CD4-positive, alpha-beta memory T cell (primary cell): ENCODE measurements at regions not wholly inside any gene's neighbourhood (a gene's known extent, or its start where the extent isn't known, plus 50 kb on each side); places are given as distances from the start of the nearest gene placed in this dataset.

Experiments used
- CTCF ChIA-PET: fragments of 350-600 bp; sonication (Branson Sonifier 250); formaldehyde crosslinking; loops from one replicate; lab custom pipeline; 2021; ENCODE audit warnings: inconsistent platforms; ENCODE audit not compliant: partially characterized antibody; lab: Charles Lee
- POLR2A ChIA-PET: fragments of 350-600 bp; sonication (Branson Sonifier 250); formaldehyde crosslinking; loops from one replicate; lab custom pipeline; 2021; ENCODE audit not compliant: partially characterized antibody; lab: Charles Lee
- DNase-seq, 5 donors: peaks; one replicate each; pipeline versions ENCODE4 v3.0.0 to v3.0.0-alpha.2; 2020 to 2022; ENCODE audit warnings: mixed read lengths in 1 of 5
- H3K27ac ChIP-seq: one replicate; pipeline ENCODE4 v1.7.0; 2013; ENCODE audit warnings: low read depth, low read length
- H3K27me3 ChIP-seq: 2 replicates; pipeline ENCODE4 v1.7.0; 2013; ENCODE audit warnings: mild to moderate bottlenecking, low read length, moderate library complexity; ENCODE audit not compliant: insufficient read depth
- H3K36me3 ChIP-seq: 2 replicates; pipeline ENCODE4 v1.7.0; 2013; ENCODE audit warnings: mild to moderate bottlenecking, low read length, moderate library complexity; ENCODE audit not compliant: insufficient read depth
- H3K4me1 ChIP-seq: 2 replicates; pipeline ENCODE4 v1.7.0; 2013; ENCODE audit warnings: mild to moderate bottlenecking, low read length, moderate library complexity; ENCODE audit not compliant: insufficient read depth
- H3K4me3 ChIP-seq, 2 donors: one replicate each; pipeline ENCODE4 v1.7.0; 2013; ENCODE audit warnings: low read length in 2 of 2, mild to moderate bottlenecking in 1 of 2
- H3K9me3 ChIP-seq, 2 donors: one replicate each; pipeline ENCODE4 v1.7.0; 2013; ENCODE audit warnings: low read length in 2 of 2, control low read depth in 1 of 2; ENCODE audit not compliant: control insufficient read depth in 1 of 2
- H3K27ac Mint-ChIP-seq, 7 donors: one replicate each; pipeline ENCODE4 v1.8.0; 2020 to 2021; ENCODE audit warnings: mixed read lengths in 7 of 7, mild to moderate bottlenecking in 6 of 7, inconsistent platforms in 3 of 7, moderate library complexity in 3 of 7
- H3K27me3 Mint-ChIP-seq, 2 donors: one replicate each; pipeline ENCODE4 v1.8.0; 2020 to 2021; ENCODE audit warnings: mixed read lengths in 2 of 2
- H3K36me3 Mint-ChIP-seq, 2 donors: one replicate each; pipeline ENCODE4 v1.8.0; 2020 to 2021; ENCODE audit warnings: mixed read lengths in 2 of 2, inconsistent platforms in 1 of 2, mild to moderate bottlenecking in 1 of 2
- H3K4me1 Mint-ChIP-seq, 4 donors: one replicate each; pipeline ENCODE4 v1.8.0; 2020 to 2021; ENCODE audit warnings: mixed read lengths in 4 of 4, mild to moderate bottlenecking in 1 of 4
- H3K4me3 Mint-ChIP-seq, 8 donors: one replicate each; pipeline ENCODE4 v1.8.0; 2020 to 2021; ENCODE audit warnings: mixed read lengths in 8 of 8, mild to moderate bottlenecking in 7 of 8, moderate library complexity in 6 of 8, inconsistent platforms in 3 of 8
- H3K9me3 Mint-ChIP-seq, 8 donors: one replicate each; pipeline ENCODE4 v1.8.0; 2020 to 2021; ENCODE audit warnings: mixed read lengths in 8 of 8, mild to moderate bottlenecking in 5 of 8, inconsistent platforms in 3 of 8, moderate library complexity in 1 of 8
- intact Hi-C: fragments of 100-400 bp; cut with micrococcal nuclease; formaldehyde crosslinking; loops from one replicate; pipeline ENCODE4 v1.15.1; 2023

- Mint-ChIP-seq H3K27me3 (peaks cover 1 to 4% of the 10 kb centered on the region in 2 donors), H3K36me3 (no peaks in the 10 kb centered on the region), H3K27ac (no peak overlapping the region), H3K9me3 (peaks cover 0 to 3% (median 0%) of the 10 kb centered on the region in 8 donors), H3K4me1 (no peaks in the 10 kb centered on the region), H3K4me3 (no peak overlapping the region)
- no peaks in the 10 kb centered on the region for H3K36me3 ChIP-seq
- CTCF ChIA-PET, result interaction anchor here (1.2 kb wide), 1 partner anchor 9 kb away, joined by 7 read pairs; no protein-coding TSS in a partner anchor
- H3K4me1 ChIP-seq, result no peaks in the 10 kb centered on the region
- intact Hi-C loops, result no loop called here
- no peaks in the 10 kb centered on the region for H3K27me3 ChIP-seq
- H3K27ac ChIP-seq, result no peak overlapping the region
- H3K4me3 ChIP-seq, result no peak overlapping the region
- no peak for DNase-seq
- no peaks in the 10 kb centered on the region for H3K9me3 ChIP-seq
- POLR2A ChIA-PET, result no interaction called here
These were observed 393.1 kb upstream of the SLC14A2 start for GRCh38 chr18:45222180-45222579.

- Histone ChIP-seq H3K36me3 (no peaks in the 10 kb centered on the region), H3K9me3 (no peaks in the 10 kb centered on the region), H3K27ac (no peak overlapping the region), H3K27me3 (no peaks in the 10 kb centered on the region), H3K4me1 (no peaks in the 10 kb centered on the region), H3K4me3 (no peak overlapping the region)
- ChIA-PET POLR2A (no interaction called here), CTCF (no interaction called here)
- Mint-ChIP-seq H3K9me3 (peaks cover 0 to 4% (median 0%) of the 10 kb centered on the region in 8 donors), H3K4me3 (no peak overlapping the region), H3K27ac (no peak overlapping the region), H3K27me3 (peaks cover 0 to 1% of the 10 kb centered on the region in 2 donors), H3K36me3 (no peaks in the 10 kb centered on the region), H3K4me1 (no peaks in the 10 kb centered on the region)
- intact Hi-C loops, result no loop called here
- no peak for DNase-seq
These were observed 388.1 kb upstream of the SLC14A2 start for GRCh38 chr18:45227001-45227742.

GRCh38 chr18:45228796-45229388 is 386.4 kb upstream of the SLC14A2 start:
- no peak for DNase-seq
- peaks cover 0 to 4% (median 0%) of the 10 kb centered on the region in 8 donors for H3K9me3 Mint-ChIP-seq
- H3K4me1 ChIP-seq, result no peaks in the 10 kb centered on the region
- H3K9me3 ChIP-seq, result no peaks in the 10 kb centered on the region
- no peaks in the 10 kb centered on the region for H3K4me1 Mint-ChIP-seq
- intact Hi-C loops, result no loop called here
- H3K4me3 ChIP-seq, result no peak overlapping the region
- ChIA-PET POLR2A (no interaction called here), CTCF (no interaction called here)
- no peak overlapping the region for H3K27ac ChIP-seq
- H3K27ac Mint-ChIP-seq, result no peak overlapping the region
- H3K36me3 Mint-ChIP-seq, result no peaks in the 10 kb centered on the region
- H3K27me3 ChIP-seq, result no peaks in the 10 kb centered on the region
- no peaks in the 10 kb centered on the region for H3K36me3 ChIP-seq
- H3K4me3 Mint-ChIP-seq, result no peak overlapping the region
- peaks cover 0 to 1% of the 10 kb centered on the region in 2 donors for H3K27me3 Mint-ChIP-seq

GRCh38 chr18:45231617-45232016 is 383.7 kb upstream of the SLC14A2 start:
- Mint-ChIP-seq H3K36me3 (no peaks in the 10 kb centered on the region), H3K27me3 (peaks cover 0 to 3% of the 10 kb centered on the region in 2 donors), H3K4me3 (no peak overlapping the region), H3K9me3 (peaks cover 0 to 1% (median 0%) of the 10 kb centered on the region in 8 donors), H3K4me1 (no peaks in the 10 kb centered on the region), H3K27ac (no peak overlapping the region)
- intact Hi-C loops, result no loop called here
- Histone ChIP-seq H3K4me1 (no peaks in the 10 kb centered on the region), H3K9me3 (no peaks in the 10 kb centered on the region), H3K27ac (no peak overlapping the region), H3K4me3 (no peak overlapping the region), H3K27me3 (no peaks in the 10 kb centered on the region), H3K36me3 (no peaks in the 10 kb centered on the region)
- POLR2A ChIA-PET, result no interaction called here
- DNase-seq, result no peak
- CTCF ChIA-PET, result no interaction called here

GRCh38 chr18:45232061-45232460 is 383.2 kb upstream of the SLC14A2 start:
- H3K27me3 Mint-ChIP-seq, result peaks cover 0 to 3% of the 10 kb centered on the region in 2 donors
- no peak overlapping the region for H3K27ac Mint-ChIP-seq
- intact Hi-C loops, result no loop called here
- ChIA-PET CTCF (no interaction called here), POLR2A (no interaction called here)
- Histone ChIP-seq H3K27ac (no peak overlapping the region), H3K4me1 (no peaks in the 10 kb centered on the region), H3K9me3 (no peaks in the 10 kb centered on the region), H3K27me3 (no peaks in the 10 kb centered on the region), H3K36me3 (no peaks in the 10 kb centered on the region), H3K4me3 (no peak overlapping the region)
- no peak overlapping the region for H3K4me3 Mint-ChIP-seq
- peaks cover 0 to 1% (median 0%) of the 10 kb centered on the region in 8 donors for H3K9me3 Mint-ChIP-seq
- DNase-seq, result no peak
- H3K36me3 Mint-ChIP-seq, result no peaks in the 10 kb centered on the region
- no peaks in the 10 kb centered on the region for H3K4me1 Mint-ChIP-seq

- peaks cover 0 to 5% of the 10 kb centered on the region in 2 donors for H3K27me3 Mint-ChIP-seq
- ChIA-PET POLR2A (no interaction called here), CTCF (interaction anchor here (1.0 kb wide), 1 partner anchor 24 kb away, joined by 3 read pairs; no protein-coding TSS in a partner anchor)
- H3K4me1 ChIP-seq, result no peaks in the 10 kb centered on the region
- H3K4me3 Mint-ChIP-seq, result no peak overlapping the region
- DNase-seq, result no peak
- no peaks in the 10 kb centered on the region for H3K4me1 Mint-ChIP-seq
- H3K27me3 ChIP-seq, result no peaks in the 10 kb centered on the region
- H3K36me3 ChIP-seq, result no peaks in the 10 kb centered on the region
- H3K27ac ChIP-seq, result no peak overlapping the region
- H3K9me3 Mint-ChIP-seq, result peaks cover 0 to 3% (median 0%) of the 10 kb centered on the region in 8 donors
- no peak overlapping the region for H3K4me3 ChIP-seq
- H3K36me3 Mint-ChIP-seq, result no peaks in the 10 kb centered on the region
- no peak overlapping the region for H3K27ac Mint-ChIP-seq
- intact Hi-C loops, result no loop called here
- H3K9me3 ChIP-seq, result no peaks in the 10 kb centered on the region
These were observed 378.6 kb upstream of the SLC14A2 start for GRCh38 chr18:45236676-45237075.

- Histone ChIP-seq H3K9me3 (no peaks in the 10 kb centered on the region), H3K36me3 (no peaks in the 10 kb centered on the region), H3K27me3 (no peaks in the 10 kb centered on the region), H3K4me3 (no peak overlapping the region), H3K27ac (no peak overlapping the region), H3K4me1 (no peaks in the 10 kb centered on the region)
- Mint-ChIP-seq H3K36me3 (no peaks in the 10 kb centered on the region), H3K4me3 (no peak overlapping the region), H3K27me3 (peaks cover 0 to 3% of the 10 kb centered on the region in 2 donors), H3K27ac (no peak overlapping the region), H3K9me3 (peaks cover 0 to 3% (median 0%) of the 10 kb centered on the region in 8 donors), H3K4me1 (no peaks in the 10 kb centered on the region)
- intact Hi-C loops, result no loop called here
- POLR2A ChIA-PET, result no interaction called here
- DNase-seq, result no peak
- CTCF ChIA-PET, result interaction anchor here (1.2 kb wide), 1 partner anchor 24 kb away, joined by 4 read pairs; no protein-coding TSS in a partner anchor
These were observed 377.8 kb upstream of the SLC14A2 start for GRCh38 chr18:45237343-45238098.
